GM12874 (cell line): ENCODE measurements at regions not wholly inside any gene's neighbourhood (a gene's known extent, or its start where the extent isn't known, plus 50 kb on each side); places are given as distances from the start of the nearest gene placed in this dataset.

Experiments
- CTCF ChIP-seq: IDR thresholded peaks from 2 replicates; pipeline ENCODE4 v1.5.1; 2011; ENCODE audit warnings: low read depth, mild to moderate bottlenecking, control low read depth, low read length, moderate library complexity; ENCODE audit not compliant: insufficient read depth

GRCh38 chr22:27614650-27615007 lies 186.9 kb downstream of the MN1 start:
- TF ChIP-seq CTCF: no peak

GRCh38 chr22:27615408-27615807 lies 186.1 kb downstream of the MN1 start:
- TF ChIP-seq CTCF: no peak

GRCh38 chr22:27616033-27616432 lies 185.5 kb downstream of the MN1 start:
- no peak for TF ChIP-seq CTCF

- TF ChIP-seq CTCF: no peak
Measured at GRCh38 chr22:27617214-27617881, 184.2 kb downstream of the MN1 start.

- no peak for TF ChIP-seq CTCF
Measured at GRCh38 chr22:27620367-27621154, 181.0 kb downstream of the MN1 start.

GRCh38 chr22:27621486-27622070 lies 180.0 kb downstream of the MN1 start:
- no peak for TF ChIP-seq CTCF

GRCh38 chr22:27624042-27624441 lies 177.5 kb downstream of the MN1 start:
- TF ChIP-seq CTCF: no peak
